H9 (cell line): ENCODE measurements at regions not wholly inside any gene's neighbourhood (a gene's known extent, or its start where the extent isn't known, plus 50 kb on each side); places are given as distances from the start of the nearest gene placed in this dataset.

Experiments used
- DNase-seq: peaks from one replicate; pipeline ENCODE4 v3.0.0-alpha.2; 2017
- H2AFZ ChIP-seq: one replicate; pipeline ENCODE4 v1.6.1; 2013; ENCODE audit warnings: mild to moderate bottlenecking, low read length, control low read depth, moderate library complexity
- H2AK5ac ChIP-seq: 2 replicates; pipeline ENCODE4 v1.6.1; 2013; ENCODE audit warnings: low read length, control low read depth, mixed read lengths; ENCODE audit not compliant: insufficient read length
- H2BK120ac ChIP-seq: one replicate; pipeline ENCODE4 v1.6.1; 2013; ENCODE audit warnings: low read depth, mild to moderate bottlenecking, low read length, control low read depth, inconsistent platforms; ENCODE audit not compliant: poor library complexity, severe bottlenecking
- H2BK12ac ChIP-seq: 2 replicates; pipeline ENCODE4 v1.6.1; 2013; ENCODE audit warnings: low read length, control low read depth, mixed read lengths, low read depth; ENCODE audit not compliant: insufficient read length
- H2BK15ac ChIP-seq: 2 replicates; pipeline ENCODE4 v1.6.1; 2013; ENCODE audit warnings: low read depth, low read length, control low read depth
- H2BK20ac ChIP-seq: one replicate; pipeline ENCODE4 v1.6.1; 2013; ENCODE audit warnings: low read depth, mild to moderate bottlenecking, low read length, control low read depth, inconsistent platforms; ENCODE audit not compliant: poor library complexity, severe bottlenecking
- H2BK5ac ChIP-seq: 2 replicates; pipeline ENCODE4 v1.6.1; 2013; ENCODE audit warnings: low read length, control low read depth, mixed read lengths; ENCODE audit not compliant: insufficient read length
- H3K14ac ChIP-seq: 2 replicates; pipeline ENCODE4 v1.6.1; 2013; ENCODE audit warnings: low read length, control low read depth; ENCODE audit not compliant: insufficient read depth
- H3K18ac ChIP-seq: 2 replicates; pipeline ENCODE4 v1.6.1; 2013; ENCODE audit warnings: low read depth, mild to moderate bottlenecking, mixed read lengths, low read length, control low read depth; ENCODE audit not compliant: insufficient read length
- H3K23ac ChIP-seq: 2 replicates; pipeline ENCODE4 v1.6.1; 2013; ENCODE audit warnings: low read length, control low read depth, mixed read lengths, low read depth; ENCODE audit not compliant: insufficient read length
- H3K23me2 ChIP-seq: 2 replicates; pipeline ENCODE4 v1.6.1; 2013; ENCODE audit warnings: low read depth, mild to moderate bottlenecking, mixed read lengths, low read length, control low read depth; ENCODE audit not compliant: insufficient read length, poor library complexity, severe bottlenecking
- H3K27ac ChIP-seq: 2 replicates; pipeline ENCODE4 v1.5.1; 2013; ENCODE audit warnings: low read length, control low read depth, mixed read lengths, low read depth; ENCODE audit not compliant: insufficient read length
- H3K27me3 ChIP-seq: 2 replicates; pipeline ENCODE4 v1.6.1; 2013; ENCODE audit warnings: low read length, control low read depth, inconsistent platforms; ENCODE audit not compliant: insufficient read depth
- H3K4ac ChIP-seq: 2 replicates; pipeline ENCODE4 v1.6.1; 2013; ENCODE audit warnings: low read depth, mild to moderate bottlenecking, control low read depth, inconsistent platforms, low read length, moderate library complexity
- H3K4me1 ChIP-seq: 2 replicates; pipeline ENCODE4 v1.6.1; 2013; ENCODE audit warnings: low read length, control low read depth, inconsistent platforms; ENCODE audit not compliant: insufficient read depth
- H3K4me2 ChIP-seq: 2 replicates; pipeline ENCODE4 v1.6.1; 2013; ENCODE audit warnings: low read length, control low read depth, mixed read lengths; ENCODE audit not compliant: insufficient read length, insufficient read depth
- H3K56ac ChIP-seq: 2 replicates; pipeline ENCODE4 v1.6.1; 2013; ENCODE audit warnings: low read depth, mild to moderate bottlenecking, mixed read lengths, low read length, control low read depth; ENCODE audit not compliant: insufficient read length
- H3K79me1 ChIP-seq: 2 replicates; pipeline ENCODE4 v1.6.1; 2013; ENCODE audit warnings: low read depth, mild to moderate bottlenecking, moderate library complexity, low read length, control low read depth, inconsistent platforms; ENCODE audit not compliant: insufficient read depth, poor library complexity, severe bottlenecking
- H3K79me2 ChIP-seq: 2 replicates; pipeline ENCODE4 v1.6.1; 2013; ENCODE audit warnings: low read length, control low read depth, inconsistent platforms; ENCODE audit not compliant: insufficient read depth
- H3K9ac ChIP-seq: 2 replicates; pipeline ENCODE4 v1.6.1; 2013; ENCODE audit warnings: low read length, control low read depth, mixed read lengths; ENCODE audit not compliant: insufficient read length; ENCODE audit errors: extremely low read depth
- H3K9me3 ChIP-seq: one replicate; pipeline ENCODE4 v1.6.1; 2013; ENCODE audit warnings: low read depth, low read length, inconsistent platforms; ENCODE audit not compliant: control insufficient read depth
- H3T11ph ChIP-seq: one replicate; pipeline ENCODE4 v1.6.1; 2013; ENCODE audit warnings: mild to moderate bottlenecking, low read length, control low read depth, inconsistent platforms
- H4K20me1 ChIP-seq: one replicate; pipeline ENCODE4 v1.6.1; 2013; ENCODE audit not compliant: control insufficient read depth, insufficient read length, insufficient read depth
- H4K5ac ChIP-seq: 2 replicates; pipeline ENCODE4 v1.6.1; 2013; ENCODE audit warnings: low read depth, mild to moderate bottlenecking, mixed read lengths, low read length, control low read depth; ENCODE audit not compliant: insufficient read length
- H4K8ac ChIP-seq: replicated peaks from 2 replicates; pipeline ENCODE4 v1.6.1; 2013; ENCODE audit warnings: low read length, control low read depth, mixed read lengths, low read depth; ENCODE audit not compliant: insufficient read length
- H4K91ac ChIP-seq: 2 replicates; pipeline ENCODE4 v1.6.1; 2013; ENCODE audit warnings: low read depth, mild to moderate bottlenecking, moderate library complexity, mixed read lengths, low read length, control low read depth; ENCODE audit not compliant: insufficient read length
- H3K27ac Mint-ChIP-seq, 3 experiments: 2 replicates in 2 of 3; 3 replicates in 1 of 3; pipeline ENCODE4 v1.8.0; 2020 to 2021; ENCODE audit warnings: mixed read lengths in 3 of 3, mild to moderate bottlenecking in 1 of 3, moderate library complexity in 1 of 3
- H3K27me3 Mint-ChIP-seq: 2 replicates; pipeline ENCODE4 v1.8.0; 2021; ENCODE audit warnings: low read depth, mild to moderate bottlenecking, moderate library complexity, mixed read lengths
- H3K36me3 Mint-ChIP-seq, 3 experiments: 2 replicates in 2 of 3; 3 replicates in 1 of 3; pipeline ENCODE4 v1.8.0; 2020 to 2021; ENCODE audit warnings: low read depth in 3 of 3, mixed read lengths in 3 of 3; ENCODE audit not compliant: insufficient read depth in 1 of 3
- H3K4me1 Mint-ChIP-seq, 2 experiments: 2 replicates each; pipeline ENCODE4 v1.8.0; 2020; ENCODE audit warnings: mixed read lengths in 2 of 2
- H3K4me3 Mint-ChIP-seq, 2 experiments: 2 replicates in 1 of 2; 3 replicates in 1 of 2; pipeline ENCODE4 v1.8.0; 2020 to 2021; ENCODE audit warnings: mild to moderate bottlenecking in 2 of 2, mixed read lengths in 2 of 2, moderate library complexity in 1 of 2
- H3K9me3 Mint-ChIP-seq, 2 experiments: 2 replicates in 1 of 2; 3 replicates in 1 of 2; pipeline ENCODE4 v1.8.0; 2020; ENCODE audit warnings: mild to moderate bottlenecking in 2 of 2, mixed read lengths in 2 of 2, moderate library complexity in 1 of 2
- WGBS: extraction: QIAGEN DNeasy Blood & Tissue Kit; methylation state at CpG from one replicate; pipeline ENCODE4 v1.1.7; 2013; ENCODE audit warnings: missing lambda C conversion rate, low lambda C conversion rate, mixed read lengths; ENCODE audit not compliant: insufficient read length; ENCODE audit errors: extremely low coverage; 5-methylcytosine and 5-hydroxymethylcytosine counted together
- TF ChIP-seq, protein P1 (sequence below): fragments of 200-600 bp; sonication (generic); conservative IDR thresholded peaks from 3 replicates; pipeline ENCODE4 v1.8.0; 2021; ENCODE audit warnings: antibody characterized with exemption, mild to moderate bottlenecking

DNA sequence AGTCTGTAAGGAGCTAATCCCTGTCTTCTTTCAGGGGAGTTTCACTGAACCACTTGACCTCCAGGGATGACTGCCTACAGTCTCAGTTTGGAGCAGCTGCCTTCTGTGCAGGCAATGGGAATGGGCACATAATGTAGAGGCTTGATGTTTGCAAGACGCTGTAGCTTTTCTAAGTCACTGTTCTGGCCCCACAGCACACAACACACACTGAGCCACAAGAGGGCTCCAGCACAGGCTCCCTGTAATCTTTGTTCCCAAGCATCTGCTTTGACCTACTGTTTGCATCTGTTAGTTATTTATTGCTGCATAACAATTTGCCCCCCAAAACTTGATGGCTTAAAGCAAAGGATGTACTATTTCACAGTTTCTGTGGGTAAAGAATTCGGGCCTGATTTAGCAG is 419.0 kb upstream of the ASIC2 start:
- Histone ChIP-seq H2AK5ac (no peak overlapping the region), H3K9ac (no peak overlapping the region), H3K27ac (no peak overlapping the region), H3K18ac (no peak overlapping the region), H4K91ac (no peak overlapping the region), H3K14ac (no peak overlapping the region), H3T11ph (no peak overlapping the region), H3K79me2 (no peaks in the 10 kb centered on the region), H2BK5ac (no peak overlapping the region), H3K56ac (no peak overlapping the region), H2BK12ac (no peak overlapping the region), H3K23me2 (no peaks in the 10 kb centered on the region), H4K5ac (no peak overlapping the region), H3K4me1 (no peaks in the 10 kb centered on the region), H2AFZ (no peak overlapping the region), H2BK15ac (no peak overlapping the region), H3K9me3 (no peaks in the 10 kb centered on the region), H3K4me2 (no peak overlapping the region), H4K8ac (no peak overlapping the region), H3K4ac (no peak overlapping the region), H2BK120ac (no peak overlapping the region), H3K79me1 (no peaks in the 10 kb centered on the region), H3K27me3 (no peaks in the 10 kb centered on the region), H3K23ac (no peak overlapping the region), H2BK20ac (no peak overlapping the region), H4K20me1 (no peaks in the 10 kb centered on the region)
- H3K4me3 Mint-ChIP-seq, result no peak overlapping the region
- H3K27me3 Mint-ChIP-seq, result peaks cover 30% of the 10 kb centered on the region
- TF ChIP-seq, protein P1, sequence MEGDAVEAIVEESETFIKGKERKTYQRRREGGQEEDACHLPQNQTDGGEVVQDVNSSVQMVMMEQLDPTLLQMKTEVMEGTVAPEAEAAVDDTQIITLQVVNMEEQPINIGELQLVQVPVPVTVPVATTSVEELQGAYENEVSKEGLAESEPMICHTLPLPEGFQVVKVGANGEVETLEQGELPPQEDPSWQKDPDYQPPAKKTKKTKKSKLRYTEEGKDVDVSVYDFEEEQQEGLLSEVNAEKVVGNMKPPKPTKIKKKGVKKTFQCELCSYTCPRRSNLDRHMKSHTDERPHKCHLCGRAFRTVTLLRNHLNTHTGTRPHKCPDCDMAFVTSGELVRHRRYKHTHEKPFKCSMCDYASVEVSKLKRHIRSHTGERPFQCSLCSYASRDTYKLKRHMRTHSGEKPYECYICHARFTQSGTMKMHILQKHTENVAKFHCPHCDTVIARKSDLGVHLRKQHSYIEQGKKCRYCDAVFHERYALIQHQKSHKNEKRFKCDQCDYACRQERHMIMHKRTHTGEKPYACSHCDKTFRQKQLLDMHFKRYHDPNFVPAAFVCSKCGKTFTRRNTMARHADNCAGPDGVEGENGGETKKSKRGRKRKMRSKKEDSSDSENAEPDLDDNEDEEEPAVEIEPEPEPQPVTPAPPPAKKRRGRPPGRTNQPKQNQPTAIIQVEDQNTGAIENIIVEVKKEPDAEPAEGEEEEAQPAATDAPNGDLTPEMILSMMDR, result peak; percentile 51
- WGBS, result no CpG with 5 or more reads among the region's 2 CpGs
- peaks cover 0 to 3% of the 10 kb centered on the region in 2 experiments; a peak in 3 of 5 replicates for H3K9me3 Mint-ChIP-seq
- H3K27ac Mint-ChIP-seq, result no peak overlapping the region
- peak; percentile 58 for DNase-seq
- H3K36me3 Mint-ChIP-seq, result no peaks in the 10 kb centered on the region
- no peaks in the 10 kb centered on the region for H3K4me1 Mint-ChIP-seq
